Upper lobe of left lung (tissue), 4 donors: ENCODE measurements at regions not wholly inside any gene's neighbourhood (a gene's known extent, or its start where the extent isn't known, plus 50 kb on each side); places are given as distances from the start of the nearest gene placed in this dataset.

Experiments
- EP300 ChIP-seq, 4 donors: sonication (generic); formaldehyde crosslinking; IDR thresholded peaks; one replicate each; pipeline ENCODE4 v1.5.1; 2017; ENCODE audit warnings: antibody characterized with exemption in 4 of 4, control low read depth in 2 of 4
- POLR2A ChIP-seq, 4 donors: fragments of 450-650 bp; IDR thresholded peaks; one replicate each; pipeline ENCODE4 v1.5.1; 2016 to 2017; ENCODE audit warnings: antibody characterized with exemption in 4 of 4, mild to moderate bottlenecking in 2 of 4
- POLR2AphosphoS5 ChIP-seq, 2 donors: sonication (generic); formaldehyde crosslinking; IDR thresholded peaks; one replicate each; pipeline ENCODE4 v1.5.1; 2017; ENCODE audit warnings: antibody characterized with exemption in 2 of 2
- TF ChIP-seq, protein P1 (sequence below), 6 experiments: fragments of 450-650 bp in 4 of 6; fragments of 200-600 bp in 2 of 6; sonication (generic) in 2 of 6; IDR thresholded peaks; one replicate each; pipeline ENCODE4 v1.5.1; 2016 to 2019; ENCODE audit warnings: antibody characterized with exemption in 6 of 6

DNA sequence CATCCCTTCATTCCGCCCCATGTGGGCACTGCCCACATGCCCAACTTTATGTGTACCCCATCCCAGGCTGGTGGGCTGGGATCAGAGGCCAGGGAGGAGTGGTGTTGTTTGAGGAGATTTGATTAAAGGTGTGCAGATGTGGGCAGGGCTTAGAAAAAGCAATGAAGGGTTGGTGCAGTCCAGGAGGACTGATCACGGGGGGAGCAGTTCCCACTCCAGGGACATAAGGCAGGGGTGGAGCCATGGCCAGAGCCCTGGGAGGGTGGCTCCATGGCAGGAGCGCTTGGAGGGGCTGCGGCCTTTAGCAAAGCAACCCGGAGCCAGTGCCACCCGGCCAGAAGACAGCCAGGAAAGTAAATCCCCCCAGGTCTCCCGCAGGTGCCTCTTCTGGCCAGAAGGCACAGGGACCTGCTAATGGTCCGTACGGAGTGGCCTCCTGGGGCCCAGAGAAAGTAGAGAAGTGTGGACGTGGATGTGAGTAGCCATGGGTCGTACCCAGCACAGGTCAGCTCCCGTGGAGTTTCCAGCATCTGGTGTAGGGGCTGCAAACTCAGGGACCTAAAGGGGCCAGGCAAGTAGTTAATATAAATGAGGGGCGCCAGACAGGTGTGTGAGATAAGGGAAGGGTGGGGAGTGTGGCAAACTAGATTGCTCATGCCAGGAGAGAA lies 62.1 kb upstream of the APCDD1L start:
- TF ChIP-seq, protein P1, sequence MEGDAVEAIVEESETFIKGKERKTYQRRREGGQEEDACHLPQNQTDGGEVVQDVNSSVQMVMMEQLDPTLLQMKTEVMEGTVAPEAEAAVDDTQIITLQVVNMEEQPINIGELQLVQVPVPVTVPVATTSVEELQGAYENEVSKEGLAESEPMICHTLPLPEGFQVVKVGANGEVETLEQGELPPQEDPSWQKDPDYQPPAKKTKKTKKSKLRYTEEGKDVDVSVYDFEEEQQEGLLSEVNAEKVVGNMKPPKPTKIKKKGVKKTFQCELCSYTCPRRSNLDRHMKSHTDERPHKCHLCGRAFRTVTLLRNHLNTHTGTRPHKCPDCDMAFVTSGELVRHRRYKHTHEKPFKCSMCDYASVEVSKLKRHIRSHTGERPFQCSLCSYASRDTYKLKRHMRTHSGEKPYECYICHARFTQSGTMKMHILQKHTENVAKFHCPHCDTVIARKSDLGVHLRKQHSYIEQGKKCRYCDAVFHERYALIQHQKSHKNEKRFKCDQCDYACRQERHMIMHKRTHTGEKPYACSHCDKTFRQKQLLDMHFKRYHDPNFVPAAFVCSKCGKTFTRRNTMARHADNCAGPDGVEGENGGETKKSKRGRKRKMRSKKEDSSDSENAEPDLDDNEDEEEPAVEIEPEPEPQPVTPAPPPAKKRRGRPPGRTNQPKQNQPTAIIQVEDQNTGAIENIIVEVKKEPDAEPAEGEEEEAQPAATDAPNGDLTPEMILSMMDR (IDR thresholded peaks at IDR 0.05): no peak
- TF ChIP-seq POLR2A (IDR thresholded peaks at IDR 0.05) (no peak), POLR2AphosphoS5 (IDR thresholded peaks at IDR 0.05) (no peak), EP300 (IDR thresholded peaks at IDR 0.05) (no peak)
